SJCRH30 (cell line): ENCODE measurements at regions not wholly inside any gene's neighbourhood (a gene's known extent, or its start where the extent isn't known, plus 50 kb on each side); places are given as distances from the start of the nearest gene placed in this dataset.
A peak's percentile ranks its signal among the peaks of the same experiment; 100 is the strongest.
"Not testable (repeated sequence)": the region's sequence is repeated elsewhere in the genome, so short reads cannot be mapped to it uniquely, and the experiment has no call there.

Source experiments
- DNase-seq, 2 experiments: peaks; one replicate each; pipeline ENCODE4 v3.0.0-alpha.2; 2015 to 2020
- H3K27ac ChIP-seq: fragments of 250-450 bp; sonication (Bioruptor Pico); 2 replicates; pipeline ENCODE4 v1.5.1; 2020; ENCODE audit warnings: mild to moderate bottlenecking, moderate library complexity
- H3K27me3 ChIP-seq: fragments of 250-450 bp; sonication (Bioruptor Pico); 2 replicates; pipeline ENCODE4 v1.5.1; 2020; ENCODE audit warnings: mild to moderate bottlenecking, moderate library complexity
- H3K36me3 ChIP-seq: fragments of 250-450 bp; sonication (Bioruptor Pico); 2 replicates; pipeline ENCODE4 v1.5.1; 2020; ENCODE audit warnings: mild to moderate bottlenecking, moderate library complexity
- H3K4me1 ChIP-seq: fragments of 250-450 bp; sonication (Bioruptor Pico); 2 replicates; pipeline ENCODE4 v1.5.1; 2020; ENCODE audit warnings: mild to moderate bottlenecking, moderate library complexity
- H3K4me3 ChIP-seq: fragments of 250-450 bp; sonication (Bioruptor Pico); 2 replicates; pipeline ENCODE4 v1.5.1; 2020; ENCODE audit warnings: mild to moderate bottlenecking, moderate library complexity
- H3K9me3 ChIP-seq: fragments of 250-450 bp; sonication (Bioruptor Pico); replicated peaks from 2 replicates; pipeline ENCODE4 v1.5.1; 2020; ENCODE audit warnings: mild to moderate bottlenecking, moderate library complexity

DNA sequence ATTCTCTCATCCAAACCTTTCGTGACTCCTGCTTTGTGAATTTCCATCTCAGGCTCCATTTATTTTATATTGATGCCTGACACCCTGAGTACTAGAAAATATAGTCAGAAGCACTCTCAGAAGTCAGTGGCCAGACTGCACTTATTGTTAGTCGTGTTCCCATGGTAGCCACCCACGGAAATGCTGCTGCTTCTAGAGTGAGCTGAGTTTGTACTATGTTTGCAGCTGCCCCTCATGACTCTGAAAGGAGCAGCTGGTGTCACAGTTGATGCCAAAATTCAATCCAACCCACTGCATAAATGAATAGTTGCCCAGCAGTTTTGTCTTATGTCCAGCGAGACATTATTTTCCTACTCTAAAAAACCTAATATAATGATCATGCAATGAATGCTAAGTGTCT, 265.2 kb upstream of the SPHKAP start:
- Histone ChIP-seq H3K9me3 (no peaks in the 10 kb centered on the region), H3K4me3 (no peak overlapping the region), H3K27ac (peak overlapping the region; percentile 8; the same call in 1 of the 2 replicates), H3K27me3 (no peaks in the 10 kb centered on the region), H3K4me1 (peaks cover 14% of the 10 kb centered on the region; the same call in 1 of the 2 replicates), H3K36me3 (no peaks in the 10 kb centered on the region)
- DNase-seq: peak; percentile 73 to 85

DNA sequence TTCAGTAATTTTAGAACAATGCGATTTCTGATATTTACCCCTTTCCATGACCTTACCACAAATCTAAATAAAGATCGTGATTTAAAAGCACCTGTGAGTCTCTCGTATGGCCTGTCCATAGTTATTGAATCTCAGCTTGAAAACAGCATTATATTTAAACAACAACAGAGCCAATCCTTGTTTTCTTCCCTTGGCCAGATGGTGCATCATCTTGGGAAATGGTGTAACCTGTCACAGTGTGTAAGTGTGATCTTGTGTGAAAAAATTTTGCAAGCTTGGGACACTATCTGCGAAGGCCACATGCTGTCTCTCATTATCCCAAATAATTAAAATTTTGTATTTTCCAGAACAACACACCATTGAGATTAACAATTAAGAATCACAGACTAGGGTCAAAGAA, 262.7 kb upstream of the SPHKAP start:
- no peak for DNase-seq
- no peak overlapping the region for H3K4me3 ChIP-seq
- H3K9me3 ChIP-seq: 0 out of 2 replicates have a peak, but pooled peaks cover 2% of the 10 kb centered on the region
- H3K36me3 ChIP-seq: no peaks in the 10 kb centered on the region
- H3K27ac ChIP-seq: no peak overlapping the region
- H3K4me1 ChIP-seq: peaks cover 14% of the 10 kb centered on the region; the same call in 1 of the 2 replicates
- no peaks in the 10 kb centered on the region for H3K27me3 ChIP-seq

DNA sequence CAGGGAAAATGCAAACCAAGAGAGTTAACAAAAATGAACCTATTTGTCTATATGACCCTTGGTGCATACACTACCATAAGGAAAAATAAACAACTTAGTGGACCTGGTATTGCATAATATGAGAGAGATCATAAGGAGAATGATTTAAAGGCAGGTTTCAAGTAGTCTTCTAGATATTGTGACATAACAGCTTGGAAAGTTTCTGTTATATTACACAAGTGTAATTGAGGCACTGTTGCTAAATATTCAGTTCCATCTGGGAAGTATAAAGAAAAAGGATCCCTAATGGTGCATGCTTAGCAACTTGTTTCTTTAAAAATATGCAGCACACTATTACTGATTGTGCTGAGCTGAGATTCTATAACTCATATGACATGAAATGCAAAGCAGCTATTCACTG, 252.2 kb upstream of the SPHKAP start:
- Histone ChIP-seq H3K27ac (no peak overlapping the region), H3K9me3 (no peaks in the 10 kb centered on the region)
- no peak for DNase-seq

DNA sequence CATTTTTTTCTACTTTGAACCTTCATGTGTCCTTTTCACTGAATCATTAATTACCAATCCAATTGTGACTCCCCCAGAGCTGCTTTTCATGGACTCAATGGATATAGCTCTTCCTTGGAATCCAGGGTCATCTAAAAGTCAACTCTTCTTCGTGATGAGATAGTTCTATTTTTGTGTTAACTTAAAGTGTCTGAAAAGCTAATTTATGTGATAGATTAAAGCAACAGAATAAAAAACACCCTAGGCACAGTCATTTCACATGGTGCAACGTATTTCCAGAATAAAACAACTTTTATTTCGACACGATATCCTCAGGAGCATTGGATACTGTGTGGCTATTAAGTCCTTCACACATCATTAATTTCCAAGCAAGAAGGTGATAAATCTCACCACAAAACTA, 250.6 kb upstream of the SPHKAP start:
- no peaks in the 10 kb centered on the region for H3K27me3 ChIP-seq
- H3K36me3 ChIP-seq: no peaks in the 10 kb centered on the region

More for the DNA sequence above, 252.2 kb upstream of the SPHKAP start:
- Histone ChIP-seq H3K27me3 (no peaks in the 10 kb centered on the region), H3K4me3 (no peak overlapping the region), H3K36me3 (no peaks in the 10 kb centered on the region), H3K4me1 (no peaks in the 10 kb centered on the region)

DNA sequence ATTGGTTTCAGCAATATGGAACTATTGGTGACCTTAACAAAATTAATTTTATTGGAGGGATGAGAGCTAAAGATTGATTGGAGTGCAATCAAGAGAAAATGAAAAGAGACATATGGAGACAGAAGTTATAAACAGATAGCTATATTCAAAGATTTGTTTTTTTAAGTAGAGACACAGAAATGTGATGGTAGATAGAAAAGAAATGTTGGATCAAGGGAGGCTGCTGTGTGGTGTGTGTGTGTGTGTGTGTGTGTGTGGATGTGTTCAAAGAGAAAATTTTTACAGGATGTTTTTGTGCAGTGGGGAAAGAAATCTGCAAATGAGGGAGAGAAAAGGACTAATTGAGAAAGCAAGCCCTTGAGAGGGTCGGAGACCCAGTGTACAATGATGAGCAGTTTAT, 249.5 kb upstream of the SPHKAP start:
- Histone ChIP-seq H3K27ac (no peak overlapping the region), H3K4me1 (no peaks in the 10 kb centered on the region), H3K4me3 (no peak overlapping the region), H3K27me3 (no peaks in the 10 kb centered on the region), H3K9me3 (no peaks in the 10 kb centered on the region), H3K36me3 (no peaks in the 10 kb centered on the region)
- no peak for DNase-seq

More for the DNA sequence above, 250.6 kb upstream of the SPHKAP start:
- H3K4me1 ChIP-seq: no peaks in the 10 kb centered on the region
- DNase-seq: no peak
- no peak overlapping the region for H3K4me3 ChIP-seq
- no peak overlapping the region for H3K27ac ChIP-seq
- H3K9me3 ChIP-seq: no peaks in the 10 kb centered on the region

DNA sequence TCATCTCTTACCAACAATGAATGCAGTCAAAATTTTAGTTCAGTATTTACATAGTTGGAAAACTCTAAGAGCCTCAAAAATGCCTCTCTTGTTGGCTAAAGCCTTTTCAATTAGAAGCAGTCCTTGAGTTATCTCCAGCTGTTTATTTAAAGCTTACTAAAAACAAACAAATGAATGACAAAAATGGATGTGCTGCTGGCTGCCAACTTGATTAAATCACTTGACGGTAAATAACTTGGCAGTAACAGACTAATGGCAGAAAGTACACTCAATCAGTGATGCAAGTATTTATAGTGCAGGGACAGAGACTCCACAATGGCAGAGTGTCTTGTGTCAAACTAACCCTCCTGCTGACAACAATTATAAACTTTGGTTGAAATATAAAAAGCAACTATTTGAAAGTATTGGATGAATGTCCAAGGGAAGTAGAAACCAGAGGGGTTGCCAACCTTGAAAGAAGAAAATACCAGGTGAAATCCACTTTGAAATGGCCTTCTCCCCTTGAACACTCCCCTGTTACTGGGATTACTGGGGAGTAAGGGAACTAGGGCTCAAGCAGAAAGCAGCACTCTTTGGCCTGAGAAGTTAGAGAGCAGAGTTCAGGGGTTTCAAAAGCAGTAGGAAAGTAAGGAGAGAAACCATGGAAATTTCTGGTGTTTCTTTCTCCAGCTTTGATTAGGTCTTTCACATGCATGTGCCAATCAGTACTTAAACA, 245.2 kb upstream of the SPHKAP start:
- H3K9me3 ChIP-seq: no peaks in the 10 kb centered on the region
- H3K36me3 ChIP-seq: no peaks in the 10 kb centered on the region
- no peak for DNase-seq
- no peaks in the 10 kb centered on the region for H3K4me1 ChIP-seq
- no peak overlapping the region for H3K4me3 ChIP-seq
- H3K27me3 ChIP-seq: no peaks in the 10 kb centered on the region
- no peak overlapping the region for H3K27ac ChIP-seq

DNA sequence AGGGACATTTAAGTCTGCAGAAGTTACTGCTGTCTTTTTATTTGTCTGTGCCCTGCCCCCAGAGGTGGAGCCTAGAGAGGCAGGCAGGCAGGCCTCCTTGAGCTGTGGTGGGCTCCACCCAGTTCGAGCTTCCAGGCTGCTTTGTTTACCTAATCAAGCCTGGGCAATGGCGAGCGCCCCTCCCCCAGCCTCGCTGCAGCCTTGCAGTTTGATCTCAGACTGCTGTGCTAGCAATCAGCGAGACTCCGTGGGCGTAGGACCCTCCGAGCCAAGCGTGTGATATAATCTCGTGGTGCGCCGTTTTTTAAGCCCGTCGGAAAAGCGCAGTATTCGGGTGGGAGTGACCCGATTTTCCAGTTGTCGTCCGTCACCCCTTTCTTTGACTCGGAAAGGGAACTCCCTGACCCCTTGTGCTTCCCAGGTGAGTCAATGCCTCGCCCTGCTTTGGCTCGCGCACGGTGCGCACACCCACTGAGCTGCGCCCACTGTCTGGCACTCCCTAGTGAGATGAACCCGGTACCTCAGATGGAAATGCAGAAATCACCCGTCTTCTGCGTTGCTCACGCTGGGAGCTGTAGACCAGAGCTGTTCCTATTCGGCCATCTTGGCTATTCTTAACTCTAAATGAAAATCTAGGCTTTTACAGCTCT, 244.0 kb upstream of the SPHKAP start:
- H3K27me3 ChIP-seq, H3K36me3 ChIP-seq, DNase-seq, H3K27ac ChIP-seq, H3K4me3 ChIP-seq, H3K9me3 ChIP-seq, H3K4me1 ChIP-seq: not testable (repeated sequence)

DNA sequence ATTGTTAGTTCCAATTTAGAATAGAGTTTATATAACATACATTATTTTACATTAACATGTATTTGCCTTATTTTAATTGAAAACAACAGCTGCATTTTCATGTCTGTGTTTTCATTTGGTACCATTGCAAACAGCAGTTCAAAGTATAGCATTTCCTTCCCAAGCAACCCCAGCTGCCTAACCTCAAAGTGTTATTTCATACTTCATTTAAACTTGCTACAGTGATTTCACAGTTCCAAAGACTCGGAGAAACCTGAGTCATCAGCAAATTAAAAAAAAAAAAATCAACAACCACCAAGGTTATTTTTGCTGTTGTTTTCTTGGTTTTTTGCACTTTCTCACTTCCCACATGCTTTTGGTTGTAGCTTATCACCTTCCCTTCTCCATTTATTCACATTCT, 236.5 kb upstream of the SPHKAP start:
- peak overlapping the region; percentile 93 for H3K27ac ChIP-seq
- H3K27me3 ChIP-seq: no peaks in the 10 kb centered on the region
- H3K36me3 ChIP-seq: no peaks in the 10 kb centered on the region
- DNase-seq: peak; percentile 64 to 92
- H3K4me1 ChIP-seq: peaks cover 23% of the 10 kb centered on the region
- peaks cover 4% of the 10 kb centered on the region; the same call in 1 of the 2 replicates for H3K9me3 ChIP-seq
- no peak overlapping the region for H3K4me3 ChIP-seq

DNA sequence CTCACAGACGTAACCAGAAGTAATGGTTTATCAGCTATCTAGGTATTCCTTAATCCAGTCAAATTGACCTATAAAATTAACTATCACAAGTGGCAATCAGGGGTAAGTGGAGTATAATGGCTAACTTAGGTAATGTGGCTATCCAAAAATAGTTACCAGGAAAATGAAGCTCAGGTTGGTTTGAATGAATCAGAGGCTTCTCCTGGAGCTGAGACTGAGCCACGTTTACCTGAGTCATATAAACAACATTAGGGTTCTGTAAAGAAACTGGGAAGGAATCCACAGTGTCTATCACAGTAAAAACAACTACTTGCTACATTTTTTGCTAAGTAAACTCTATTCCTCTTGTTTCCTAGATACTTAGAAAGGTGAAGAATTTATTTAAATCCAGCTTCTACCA, 236.0 kb upstream of the SPHKAP start:
- Histone ChIP-seq H3K27ac (peak overlapping the region; percentile 93), H3K4me3 (no peak overlapping the region), H3K4me1 (peaks cover 23% of the 10 kb centered on the region), H3K36me3 (no peaks in the 10 kb centered on the region), H3K9me3 (peaks cover 4% of the 10 kb centered on the region; the same call in 1 of the 2 replicates), H3K27me3 (no peaks in the 10 kb centered on the region)
- no peak for DNase-seq

DNA sequence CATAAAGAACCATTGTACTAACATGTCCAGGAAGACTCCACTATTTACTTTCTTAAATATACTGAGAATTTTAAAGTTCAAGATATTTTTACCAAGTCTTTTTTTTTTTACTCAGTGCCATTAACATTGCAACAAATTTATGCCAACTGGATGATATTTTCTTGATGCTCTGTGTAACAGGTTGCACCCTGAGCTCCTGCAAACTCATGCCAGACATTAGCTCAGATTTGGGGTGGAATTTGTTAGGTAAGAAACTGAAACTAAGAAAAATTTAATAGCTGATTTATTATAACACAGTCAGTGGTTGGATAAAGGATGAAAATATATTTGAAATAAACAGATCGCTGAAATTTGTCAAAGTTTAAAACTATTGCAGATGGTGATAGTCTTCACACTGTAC, 228.6 kb upstream of the SPHKAP start:
- H3K27me3 ChIP-seq: no peaks in the 10 kb centered on the region
- no peaks in the 10 kb centered on the region for H3K36me3 ChIP-seq

DNA sequence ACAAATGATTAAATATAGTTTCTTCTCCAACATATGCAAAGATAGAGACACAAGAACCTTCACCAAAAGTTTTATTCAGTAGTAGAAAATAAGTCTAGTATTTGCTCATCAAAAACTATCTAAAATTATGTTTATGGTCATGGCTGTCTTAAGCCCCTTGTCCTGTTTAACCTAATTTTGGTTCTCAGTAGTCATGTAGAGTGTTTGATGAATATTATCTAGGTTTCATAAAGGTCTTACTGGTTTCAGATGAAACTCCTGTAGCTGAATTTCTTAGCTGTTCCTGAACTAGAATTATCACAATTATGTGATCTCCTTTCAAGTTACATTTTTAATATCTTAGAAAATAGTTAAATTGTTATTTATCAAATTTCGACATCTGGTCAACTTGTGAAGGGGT, 228.0 kb upstream of the SPHKAP start:
- Histone ChIP-seq H3K4me1 (no peaks in the 10 kb centered on the region), H3K36me3 (no peaks in the 10 kb centered on the region), H3K9me3 (no peaks in the 10 kb centered on the region), H3K4me3 (no peak overlapping the region), H3K27me3 (no peaks in the 10 kb centered on the region), H3K27ac (no peak overlapping the region)
- no peak for DNase-seq

More for the DNA sequence above, 228.6 kb upstream of the SPHKAP start:
- no peaks in the 10 kb centered on the region for H3K4me1 ChIP-seq
- H3K4me3 ChIP-seq: no peak overlapping the region
- H3K27ac ChIP-seq: no peak overlapping the region
- DNase-seq: no peak
- H3K9me3 ChIP-seq: no peaks in the 10 kb centered on the region

DNA sequence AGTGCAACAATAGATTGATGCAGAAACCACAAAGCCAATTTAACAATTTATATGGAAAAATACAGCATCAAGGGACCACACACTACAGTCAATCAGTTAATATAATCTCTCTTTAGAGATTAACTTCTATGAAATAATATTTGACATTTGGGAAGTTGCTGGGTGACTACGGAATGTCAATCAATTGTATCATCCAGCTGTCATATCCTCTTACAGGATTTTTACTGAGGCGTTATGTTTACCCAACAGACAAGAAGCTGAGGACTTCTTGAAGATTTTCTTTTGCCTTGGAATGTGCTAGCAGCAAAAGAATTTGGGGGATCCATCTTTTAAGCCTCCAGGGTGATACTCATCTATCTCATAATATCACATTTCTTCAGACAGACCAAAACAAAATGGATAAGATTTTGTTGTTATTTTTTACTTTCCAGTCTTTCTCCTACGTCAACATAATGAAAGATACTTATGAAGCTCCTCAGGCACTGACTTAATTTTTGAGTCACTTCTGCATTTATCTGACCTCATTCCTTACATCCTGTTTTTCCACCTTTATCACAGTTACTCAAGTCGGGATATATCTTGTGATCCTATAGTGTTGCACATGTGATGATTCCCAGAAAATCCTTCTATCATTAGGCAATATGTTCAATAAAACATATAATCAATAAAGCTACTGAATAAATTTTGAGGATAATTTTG, 227.2 kb upstream of the SPHKAP start:
- H3K27ac ChIP-seq: no peak overlapping the region
- H3K36me3 ChIP-seq: no peaks in the 10 kb centered on the region
- no peaks in the 10 kb centered on the region for H3K27me3 ChIP-seq
- H3K4me3 ChIP-seq: no peak overlapping the region
- DNase-seq: no peak
- H3K4me1 ChIP-seq: no peaks in the 10 kb centered on the region
- no peaks in the 10 kb centered on the region for H3K9me3 ChIP-seq

DNA sequence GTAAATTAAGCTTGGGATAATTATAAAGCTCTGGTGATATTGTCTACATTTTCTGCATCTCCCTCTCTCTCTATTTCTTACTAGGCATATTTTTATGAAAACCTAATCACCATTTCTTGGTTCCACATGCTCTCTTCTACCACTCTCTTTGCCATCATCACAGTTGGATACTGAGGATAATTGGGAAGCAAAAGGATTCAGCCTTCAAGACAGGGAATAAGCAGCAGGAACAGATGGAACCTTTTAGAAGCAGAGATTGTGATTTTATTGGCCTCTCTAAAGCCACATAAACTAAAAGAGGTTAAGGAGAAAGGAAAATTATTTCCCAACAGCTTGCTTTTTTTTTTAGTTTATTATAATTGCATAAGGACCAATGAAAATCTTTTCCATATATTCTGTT, 226.3 kb upstream of the SPHKAP start:
- Histone ChIP-seq H3K27ac (no peak overlapping the region), H3K27me3 (no peaks in the 10 kb centered on the region)

DNA sequence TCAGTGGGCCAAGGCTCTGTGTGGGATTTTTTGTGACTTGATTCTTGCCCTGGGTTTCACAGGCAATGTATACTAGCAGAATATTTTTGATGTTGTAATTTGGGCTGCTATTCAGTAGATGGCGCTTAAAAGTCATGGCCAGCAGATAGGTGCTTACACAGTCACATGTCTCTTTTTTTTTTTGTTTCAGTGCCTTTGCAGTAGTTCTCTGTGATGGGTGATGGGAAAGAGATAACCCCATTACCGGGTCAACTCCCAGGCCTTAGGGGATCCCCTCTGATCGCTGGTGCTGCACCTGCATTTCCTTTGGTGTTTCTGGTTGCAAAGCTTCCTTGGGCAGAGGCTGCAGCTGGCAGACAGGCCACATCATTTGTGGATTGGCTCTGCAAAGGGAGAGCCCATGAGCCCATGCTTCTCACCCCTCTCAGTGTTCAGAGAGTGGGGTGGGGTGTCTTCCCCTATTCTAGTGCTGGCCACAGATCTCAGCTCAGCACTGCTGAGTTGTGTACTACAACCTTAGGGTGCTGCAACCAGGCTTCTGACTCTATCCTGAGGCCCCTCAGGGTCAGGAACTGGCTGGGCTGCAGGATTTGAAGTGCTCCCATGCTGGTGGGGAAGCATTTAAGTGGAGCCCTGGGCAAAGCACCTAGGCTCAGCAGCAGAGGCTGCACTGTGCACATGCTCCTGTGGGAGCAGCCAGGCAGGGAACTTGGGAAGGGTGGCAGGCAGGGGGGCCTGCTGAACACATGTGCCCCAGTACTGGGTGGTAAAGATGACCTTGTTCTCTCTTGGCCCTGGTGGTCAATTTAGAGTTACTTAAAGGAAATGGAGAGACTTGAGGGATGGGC, 219.8 kb upstream of the SPHKAP start:
- H3K4me1 ChIP-seq: no peaks in the 10 kb centered on the region
- H3K36me3 ChIP-seq: no peaks in the 10 kb centered on the region
- H3K27ac ChIP-seq: no peak overlapping the region
- H3K27me3 ChIP-seq: no peaks in the 10 kb centered on the region
- no peak overlapping the region for H3K4me3 ChIP-seq
- peak in 1 of 2 experiments; percentile 32 for DNase-seq
- H3K9me3 ChIP-seq: no peaks in the 10 kb centered on the region

More for the DNA sequence above, 226.3 kb upstream of the SPHKAP start:
- Histone ChIP-seq H3K4me1 (no peaks in the 10 kb centered on the region), H3K36me3 (no peaks in the 10 kb centered on the region), H3K9me3 (no peaks in the 10 kb centered on the region), H3K4me3 (no peak overlapping the region)
- no peak for DNase-seq
